ENCODE measurements at regions not wholly inside any gene's neighbourhood (a gene's known extent, or its start where the extent isn't known, plus 50 kb on each side); places are given as distances from the start of the nearest gene placed in this dataset.

GRCh38 chr19:32195706-32196610 lies 149.5 kb upstream of the ZNF507 start:
- DNase-seq (ENCODE audit: low read depth in 1 of 2, low spot score in 1 of 2) = no peak
- TF ChIP-seq SPI1 (IDR thresholded peaks at IDR 0.05; ENCODE audit: borderline replicate concordance, low read depth) = no peak
- Histone ChIP-seq H3K4me3 (replicated peaks; ENCODE audit: insufficient read depth, low read length) (no peak overlapping the region), H3K27me3 (ENCODE audit: insufficient read depth, poor library complexity, severe bottlenecking) (no peaks in the 10 kb centered on the region), H3K27ac (replicated peaks) (no peak overlapping the region)

- TF ChIP-seq GABPA (IDR thresholded peaks at IDR 0.05; ENCODE audit: low read depth) (no peak), REST (IDR thresholded peaks at IDR 0.05; ENCODE audit: insufficient replicate concordance, low read depth) (no peak), CTCF (IDR thresholded peaks at IDR 0.05; ENCODE audit: insufficient read depth, low read length) (no peak)
These were observed 148.6 kb upstream of the ZNF507 start for GRCh38 chr19:32196690-32197420.

GRCh38 chr19:32197896-32198882 lies 147.2 kb upstream of the ZNF507 start:
- no peak for TF ChIP-seq CTCF (IDR thresholded peaks at IDR 0.05; ENCODE audit: insufficient read depth, low read length)
- no peak for TF ChIP-seq REST (IDR thresholded peaks at IDR 0.05; ENCODE audit: insufficient replicate concordance, low read depth)
- no peak for TF ChIP-seq SPI1 (IDR thresholded peaks at IDR 0.05; ENCODE audit: borderline replicate concordance, low read depth)
- TF ChIP-seq POLR2AphosphoS5 (IDR thresholded peaks at IDR 0.05; ENCODE audit: low read depth) = no peak
- TF ChIP-seq GABPA (IDR thresholded peaks at IDR 0.05; ENCODE audit: low read depth) = no peak
- no peaks in the 10 kb centered on the region for H3K27me3 ChIP-seq (ENCODE audit: insufficient read depth, poor library complexity, severe bottlenecking)

More at GRCh38 chr19:32196690-32197420, 148.6 kb upstream of the ZNF507 start:
- DNase-seq (ENCODE audit: low read depth in 1 of 2, low spot score in 1 of 2) = no peak
- Histone ChIP-seq H3K4me3 (replicated peaks; ENCODE audit: insufficient read depth, low read length) (no peak overlapping the region), H3K27me3 (ENCODE audit: insufficient read depth, poor library complexity, severe bottlenecking) (no peaks in the 10 kb centered on the region), H3K27ac (replicated peaks) (no peak overlapping the region)

More at GRCh38 chr19:32197896-32198882, 147.2 kb upstream of the ZNF507 start:
- DNase-seq (ENCODE audit: low read depth in 1 of 2, low spot score in 1 of 2) = no peak
- no peak overlapping the region for H3K27ac ChIP-seq (replicated peaks)
- H3K4me3 ChIP-seq (replicated peaks; ENCODE audit: insufficient read depth, low read length) = no peak overlapping the region

Data from HL-60 (cell line).